Loucy (cell line): ENCODE measurements at regions not wholly inside any gene's neighbourhood (a gene's known extent, or its start where the extent isn't known, plus 50 kb on each side); places are given as distances from the start of the nearest gene placed in this dataset.

Experiments used
- H2AFZ ChIP-seq: fragments of 200-600 bp; sonication (generic); 2 replicates; pipeline ENCODE4 v1.6.0; 2016; ENCODE audit warnings: antibody characterized with exemption, mild to moderate bottlenecking, low read length, moderate library complexity
- H3F3A ChIP-seq: fragments of 200-600 bp; 2 replicates; pipeline ENCODE4 v1.6.0; 2016; ENCODE audit warnings: antibody characterized with exemption, low read depth, mild to moderate bottlenecking
- H3K27me3 ChIP-seq: fragments of 200-600 bp; sonication (generic); 2 replicates; pipeline ENCODE4 v1.6.1; 2014; ENCODE audit warnings: low read length, mild to moderate bottlenecking; ENCODE audit not compliant: insufficient read depth, poor library complexity, severe bottlenecking
- H3K36me3 ChIP-seq: fragments of 200-600 bp; sonication (generic); 2 replicates; pipeline ENCODE4 v1.6.1; 2016; ENCODE audit warnings: low read length; ENCODE audit not compliant: insufficient read depth
- H3K4me1 ChIP-seq: fragments of 200-600 bp; sonication (generic); 2 replicates; pipeline ENCODE4 v1.5.1; 2014; ENCODE audit warnings: low read length, mild to moderate bottlenecking; ENCODE audit not compliant: insufficient read depth, poor library complexity, severe bottlenecking
- H3K4me2 ChIP-seq: fragments of 200-600 bp; sonication (generic); 2 replicates; pipeline ENCODE4 v1.6.0; 2014; ENCODE audit warnings: antibody characterized with exemption, low read length, low read depth, mild to moderate bottlenecking; ENCODE audit not compliant: poor library complexity, severe bottlenecking
- H3K4me3 ChIP-seq: fragments of 200-600 bp; sonication (generic); 2 replicates; pipeline ENCODE4 v1.5.1; 2014; ENCODE audit warnings: low read length, mild to moderate bottlenecking, mixed read lengths; ENCODE audit not compliant: poor library complexity, severe bottlenecking
- H3K79me2 ChIP-seq: fragments of 200-600 bp; sonication (generic); 2 replicates; pipeline ENCODE4 v1.6.1; 2014; ENCODE audit warnings: low read length; ENCODE audit not compliant: insufficient read depth
- H3K9ac ChIP-seq: fragments of 200-600 bp; sonication (generic); 2 replicates; pipeline ENCODE4 v1.6.0; 2014; ENCODE audit warnings: mild to moderate bottlenecking, low read depth, low read length, moderate library complexity; ENCODE audit not compliant: poor library complexity, severe bottlenecking
- H3K9me2 ChIP-seq: fragments of 200-600 bp; sonication (generic); replicated peaks from 2 replicates; pipeline ENCODE4 v1.6.1; 2016; ENCODE audit warnings: low read depth, low read length, mixed read lengths
- H3K9me3 ChIP-seq: fragments of 200-600 bp; sonication (generic); 2 replicates; pipeline ENCODE4 v1.6.1; 2014; ENCODE audit warnings: mild to moderate bottlenecking, antibody characterized with exemption, low read length, low read depth; ENCODE audit not compliant: insufficient read depth
- H4K20me1 ChIP-seq: fragments of 200-600 bp; sonication (generic); 2 replicates; pipeline ENCODE4 v1.6.0; 2014; ENCODE audit warnings: antibody characterized with exemption, low read length, mild to moderate bottlenecking; ENCODE audit not compliant: insufficient read depth, poor library complexity, severe bottlenecking
- CTCF ChIP-seq: fragments of 200-600 bp; sonication (generic); conservative IDR thresholded peaks from 2 replicates; pipeline ENCODE4 v1.5.1; 2014; ENCODE audit warnings: mild to moderate bottlenecking, antibody characterized with exemption, low read length
- EZH2phosphoT487 ChIP-seq: fragments of 200-600 bp; IDR thresholded peaks from 2 replicates; pipeline ENCODE4 v1.6.1; 2018; ENCODE audit warnings: antibody characterized with exemption, mild to moderate bottlenecking, moderate library complexity, borderline replicate concordance

DNA sequence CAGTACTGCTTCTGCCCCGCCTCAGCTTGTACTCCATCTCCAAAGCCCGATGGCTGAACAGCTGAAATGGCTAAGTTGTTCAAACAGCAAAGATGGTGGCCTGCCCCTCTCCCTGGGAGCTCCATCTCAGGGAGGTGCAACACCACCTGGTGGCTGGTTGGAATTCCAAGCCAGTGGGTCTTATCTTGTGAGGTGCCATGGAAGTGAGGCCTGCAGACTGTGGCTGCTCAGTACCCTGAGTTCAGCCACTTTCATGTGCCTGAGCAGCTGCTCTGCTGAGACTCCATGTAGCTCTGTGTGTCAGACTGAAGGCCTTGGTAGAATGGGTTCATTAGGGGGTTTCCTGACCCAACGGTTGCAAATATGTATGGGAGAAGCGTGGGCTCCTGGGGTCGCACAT, 67.3 kb upstream of the SPRY2 start:
- Histone ChIP-seq H3K9ac (no peak overlapping the region), H3K27me3 (no peaks in the 10 kb centered on the region), H3K4me3 (no peak overlapping the region), H2AFZ (no peak overlapping the region), H3F3A (no peaks in the 10 kb centered on the region), H3K79me2 (no peaks in the 10 kb centered on the region), H3K4me1 (peaks cover 4% of the 10 kb centered on the region), H4K20me1 (no peaks in the 10 kb centered on the region), H3K9me2 (no peaks in the 10 kb centered on the region), H3K9me3 (no peaks in the 10 kb centered on the region), H3K4me2 (no peak overlapping the region), H3K36me3 (no peaks in the 10 kb centered on the region)
- TF ChIP-seq CTCF (peak; percentile 44), EZH2phosphoT487 (no peak)

GRCh38 chr13:80400865-80401426, 60.0 kb upstream of the SPRY2 start:
- H3K4me2 ChIP-seq, result peak overlapping the region; percentile 74
- H3F3A ChIP-seq, result no peaks in the 10 kb centered on the region

DNA sequence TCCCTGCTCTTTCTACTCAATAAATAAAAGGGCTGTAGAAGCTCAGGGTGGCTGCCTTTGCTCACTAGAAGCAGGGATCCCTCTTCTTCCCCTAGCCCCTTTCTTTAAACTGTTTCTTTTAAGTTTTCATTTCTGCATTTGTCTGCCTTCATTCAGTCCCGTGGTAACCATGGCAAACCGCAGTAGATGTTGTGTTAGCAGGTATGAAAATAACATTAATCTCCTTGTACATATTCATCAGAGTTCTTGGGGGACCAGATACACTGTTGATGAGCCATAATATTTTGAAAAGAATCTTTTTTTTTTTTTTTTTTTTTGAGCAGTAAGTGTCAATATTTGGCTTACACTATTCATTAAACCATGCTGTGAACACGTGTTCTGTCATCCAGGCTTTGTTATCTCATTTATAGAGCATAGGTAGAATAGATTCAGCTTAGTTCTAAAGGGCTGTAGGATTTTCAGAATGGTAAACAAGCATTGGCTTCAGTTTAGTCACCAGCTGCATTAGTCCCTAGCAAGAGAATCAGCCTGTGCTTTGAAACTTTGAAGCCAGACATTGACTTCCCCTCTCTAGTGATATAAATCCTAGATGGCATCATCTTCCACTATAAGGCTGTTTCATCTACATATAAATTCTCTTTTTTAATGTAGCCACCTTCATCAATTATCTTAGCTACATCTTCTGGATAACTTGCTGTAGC, 59.4 kb upstream of the SPRY2 start:
- Histone ChIP-seq H3K9me3 (no peaks in the 10 kb centered on the region), H3K36me3 (no peaks in the 10 kb centered on the region), H3K79me2 (no peaks in the 10 kb centered on the region), H3K9me2 (no peaks in the 10 kb centered on the region), H3K4me1 (peaks cover 31% of the 10 kb centered on the region), H3K4me2 (peak overlapping the region; percentile 74), H3F3A (no peaks in the 10 kb centered on the region), H3K9ac (peak overlapping the region; percentile 13), H2AFZ (peak overlapping the region; percentile 62), H3K4me3 (peak overlapping the region; percentile 62), H4K20me1 (no peaks in the 10 kb centered on the region), H3K27me3 (no peaks in the 10 kb centered on the region)
- TF ChIP-seq EZH2phosphoT487, result no peak
- TF ChIP-seq CTCF, result no peak

More at GRCh38 chr13:80400865-80401426, 60.0 kb upstream of the SPRY2 start:
- TF ChIP-seq CTCF, result no peak
- no peak for TF ChIP-seq EZH2phosphoT487
- Histone ChIP-seq H3K27me3 (no peaks in the 10 kb centered on the region), H3K4me3 (peak overlapping the region; percentile 31), H3K9me3 (no peaks in the 10 kb centered on the region), H3K36me3 (no peaks in the 10 kb centered on the region), H4K20me1 (no peaks in the 10 kb centered on the region), H3K4me1 (peaks cover 31% of the 10 kb centered on the region), H3K9ac (peak overlapping the region; percentile 13), H3K79me2 (no peaks in the 10 kb centered on the region), H2AFZ (peak overlapping the region; percentile 62), H3K9me2 (no peaks in the 10 kb centered on the region)
